RWPE2 (cell line): ENCODE measurements at regions not wholly inside any gene's neighbourhood (a gene's known extent, or its start where the extent isn't known, plus 50 kb on each side); places are given as distances from the start of the nearest gene placed in this dataset.

Experiments
- ATAC-seq: fragments of 200-7000 bp; cut with Tn5 transposase; 3 replicates; pipeline ENCODE4 v1.9.1; 2021; ENCODE audit warnings: low read depth
- DNase-seq: peaks from one replicate; pipeline ENCODE4 v3.0.0-alpha.2; 2020; ENCODE audit warnings: low spot score
- H3K27ac ChIP-seq: fragments of 450-650 bp; 2 replicates; pipeline ENCODE4 v1.5.1; 2017; ENCODE audit warnings: mild to moderate bottlenecking; ENCODE audit not compliant: poor library complexity, severe bottlenecking
- H3K27me3 ChIP-seq: fragments of 250-450 bp; sonication (Bioruptor Pico); 2 replicates; pipeline ENCODE4 v1.5.1; 2021; ENCODE audit warnings: mild to moderate bottlenecking, moderate library complexity; ENCODE audit not compliant: insufficient read depth, poor library complexity, severe bottlenecking
- H3K36me3 ChIP-seq: fragments of 250-450 bp; sonication (Bioruptor Pico); 2 replicates; pipeline ENCODE4 v1.5.1; 2020; ENCODE audit warnings: low read depth, mild to moderate bottlenecking, moderate library complexity
- H3K4me1 ChIP-seq: fragments of 250-450 bp; sonication (Bioruptor Pico); 2 replicates; pipeline ENCODE4 v1.5.1; 2021; ENCODE audit warnings: mild to moderate bottlenecking, moderate library complexity; ENCODE audit not compliant: insufficient read depth, poor library complexity, severe bottlenecking
- H3K4me3 ChIP-seq: fragments of 250-450 bp; sonication (Bioruptor Pico); 2 replicates; pipeline ENCODE4 v1.5.1; 2021; ENCODE audit warnings: mild to moderate bottlenecking, moderate library complexity; ENCODE audit not compliant: severe bottlenecking
- H3K9me3 ChIP-seq: fragments of 250-450 bp; sonication (Bioruptor Pico); 2 replicates; pipeline ENCODE4 v1.5.1; 2021; ENCODE audit warnings: mild to moderate bottlenecking, moderate library complexity; ENCODE audit not compliant: severe bottlenecking
- CTCF ChIP-seq: fragments of 450-650 bp; IDR thresholded peaks from one replicate; pipeline ENCODE4 v1.5.1; 2017; ENCODE audit warnings: mild to moderate bottlenecking, moderate library complexity; ENCODE audit not compliant: poor library complexity, severe bottlenecking

GRCh38 chr2:234825616-234826015 lies 126.2 kb upstream of the SH3BP4 start:
- H3K9me3 ChIP-seq = no peaks in the 10 kb centered on the region
- TF ChIP-seq CTCF = no peak
- no peaks in the 10 kb centered on the region for H3K36me3 ChIP-seq
- no peak overlapping the region for H3K4me3 ChIP-seq
- H3K4me1 ChIP-seq = peaks cover 9% of the 10 kb centered on the region
- ATAC-seq (no peak), DNase-seq (no peak)
- no peak overlapping the region for H3K27ac ChIP-seq
- no peaks in the 10 kb centered on the region for H3K27me3 ChIP-seq

- peaks cover 9% of the 10 kb centered on the region for H3K4me1 ChIP-seq
- H3K36me3 ChIP-seq = no peaks in the 10 kb centered on the region
- H3K4me3 ChIP-seq = no peak overlapping the region
- H3K27me3 ChIP-seq = no peaks in the 10 kb centered on the region
- ATAC-seq = peak; percentile 75
- peak overlapping the region; percentile 4 for H3K27ac ChIP-seq
- DNase-seq = no peak
- no peak for TF ChIP-seq CTCF
- H3K9me3 ChIP-seq = no peaks in the 10 kb centered on the region
These were observed 127.9 kb upstream of the SH3BP4 start for GRCh38 chr2:234823877-234824376.

GRCh38 chr2:234823196-234823876 lies 128.5 kb upstream of the SH3BP4 start:
- peaks cover 9% of the 10 kb centered on the region for H3K4me1 ChIP-seq
- peak overlapping the region; percentile 4 for H3K27ac ChIP-seq
- ATAC-seq (no peak), DNase-seq (no peak)
- H3K9me3 ChIP-seq = no peaks in the 10 kb centered on the region
- H3K36me3 ChIP-seq = no peaks in the 10 kb centered on the region
- H3K4me3 ChIP-seq = no peak overlapping the region
- TF ChIP-seq CTCF = no peak
- H3K27me3 ChIP-seq = no peaks in the 10 kb centered on the region

- H3K36me3 ChIP-seq = no peaks in the 10 kb centered on the region
- no peak overlapping the region for H3K4me3 ChIP-seq
- peaks cover 9% of the 10 kb centered on the region for H3K4me1 ChIP-seq
- TF ChIP-seq CTCF = no peak
- no peaks in the 10 kb centered on the region for H3K27me3 ChIP-seq
- H3K27ac ChIP-seq = no peak overlapping the region
- ATAC-seq = no peak
- H3K9me3 ChIP-seq = no peaks in the 10 kb centered on the region
- no peak for DNase-seq
These were observed 129.8 kb upstream of the SH3BP4 start for GRCh38 chr2:234821946-234822475.

GRCh38 chr2:234818937-234819336 lies 132.9 kb upstream of the SH3BP4 start:
- Histone ChIP-seq H3K9me3 (no peaks in the 10 kb centered on the region), H3K27me3 (no peaks in the 10 kb centered on the region), H3K4me3 (no peak overlapping the region), H3K4me1 (peaks cover 6% of the 10 kb centered on the region), H3K27ac (no peak overlapping the region), H3K36me3 (no peaks in the 10 kb centered on the region)
- DNase-seq = no peak
- ATAC-seq = 0 out of 3 replicates have a peak, but pooled peaks have one; percentile 29
- no peak for TF ChIP-seq CTCF
